Caki2 (cell line): ENCODE measurements at regions not wholly inside any gene's neighbourhood (a gene's known extent, or its start where the extent isn't known, plus 50 kb on each side); places are given as distances from the start of the nearest gene placed in this dataset.
A peak's percentile ranks its signal among the peaks of the same experiment; 100 is the strongest.

Experiments
- DNase-seq: peaks from one replicate; pipeline ENCODE4 v3.0.0-alpha.2; 2015; ENCODE audit warnings: low read depth
- in situ Hi-C: cut with HindIII; loops from 2 replicates; pipeline ENCODE4 v1.10.0; 2016; ENCODE audit warnings: low sequenced_read_pairs, low pct_unique_long_range_greater_than_20kb, mixed read lengths

DNA sequence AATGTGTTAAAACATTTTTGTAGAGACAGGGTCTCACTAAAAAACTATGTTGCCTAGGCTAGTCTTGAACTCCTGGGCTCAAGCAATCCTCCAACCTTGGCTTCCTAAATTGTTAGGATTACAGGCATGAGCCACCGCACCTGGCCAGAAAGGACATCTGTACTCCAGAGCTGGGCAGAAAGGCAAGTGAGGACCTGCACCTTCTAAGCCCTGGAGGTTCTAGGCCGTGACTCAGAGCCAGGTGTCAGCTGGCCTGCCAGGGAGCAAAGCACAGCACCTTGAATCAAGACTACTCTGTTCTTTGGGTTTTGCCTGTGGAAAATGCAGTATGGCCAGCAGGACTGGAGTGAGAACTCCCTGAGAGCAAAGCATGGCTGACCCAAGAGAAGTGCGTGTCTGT, 396.5 kb downstream of the ADRA2A start:
- in situ Hi-C loops: no loop called here

DNA sequence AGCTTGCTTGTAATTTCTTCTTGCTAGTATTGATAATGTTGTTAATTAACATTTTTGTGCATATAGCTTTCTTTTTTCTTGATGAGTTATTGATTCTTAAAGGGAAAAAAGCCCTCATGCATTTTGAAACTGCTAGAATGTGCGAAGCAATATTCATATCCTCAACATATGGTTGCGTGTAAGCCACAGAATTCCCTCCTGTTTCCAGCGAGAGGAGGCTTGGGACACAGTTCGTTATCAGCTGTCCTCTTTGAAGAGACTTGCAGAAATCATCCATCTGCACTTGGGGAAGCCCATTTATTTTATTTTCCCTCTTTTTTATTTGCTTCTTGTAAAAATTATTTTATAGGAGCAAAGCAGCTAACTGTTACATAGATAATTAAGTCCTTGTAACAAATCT, 398.0 kb downstream of the ADRA2A start:
- in situ Hi-C loops: no loop called here
- no peak for DNase-seq

More for the DNA sequence above, 396.5 kb downstream of the ADRA2A start:
- no peak for DNase-seq

DNA sequence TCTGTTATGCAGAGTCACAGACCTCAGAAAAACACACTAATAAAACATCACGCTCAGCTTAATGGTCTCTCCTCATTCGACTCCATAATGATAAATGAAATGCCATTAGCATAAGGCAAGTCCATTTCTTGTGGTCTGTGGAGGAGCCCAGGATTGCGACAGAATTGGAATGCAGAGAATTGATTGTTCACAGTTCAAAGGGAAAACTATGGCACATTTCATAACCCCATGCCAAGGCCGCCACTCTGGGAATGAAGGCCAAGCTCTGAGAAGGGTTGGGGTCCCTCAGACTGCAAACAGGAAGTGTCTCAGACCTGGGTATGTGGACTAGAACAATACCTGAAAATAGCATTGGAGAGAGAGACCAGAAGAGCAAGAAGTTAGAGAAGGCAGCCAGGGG, 398.9 kb downstream of the ADRA2A start:
- in situ Hi-C loops: no loop called here
- no peak for DNase-seq

DNA sequence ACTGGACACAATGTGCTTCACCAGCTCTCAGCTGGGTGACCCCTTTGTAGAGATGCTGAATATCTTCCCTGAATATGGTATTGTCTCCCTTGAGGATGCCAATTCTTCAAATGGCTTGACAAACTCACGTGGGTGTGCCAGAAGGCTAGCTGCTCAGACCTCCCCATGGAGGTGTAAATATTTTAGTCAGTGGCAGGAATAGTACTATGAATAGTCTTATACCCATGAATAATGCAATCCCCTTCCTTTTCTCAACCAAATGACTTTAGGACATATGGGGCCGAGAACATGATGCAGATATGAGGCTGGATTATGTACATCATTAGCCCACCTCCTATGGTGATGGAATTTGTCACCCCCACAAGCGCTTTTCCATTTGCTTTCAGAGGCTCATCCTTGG, 401.8 kb downstream of the ADRA2A start:
- DNase-seq: no peak
- in situ Hi-C loops: no loop called here

DNA sequence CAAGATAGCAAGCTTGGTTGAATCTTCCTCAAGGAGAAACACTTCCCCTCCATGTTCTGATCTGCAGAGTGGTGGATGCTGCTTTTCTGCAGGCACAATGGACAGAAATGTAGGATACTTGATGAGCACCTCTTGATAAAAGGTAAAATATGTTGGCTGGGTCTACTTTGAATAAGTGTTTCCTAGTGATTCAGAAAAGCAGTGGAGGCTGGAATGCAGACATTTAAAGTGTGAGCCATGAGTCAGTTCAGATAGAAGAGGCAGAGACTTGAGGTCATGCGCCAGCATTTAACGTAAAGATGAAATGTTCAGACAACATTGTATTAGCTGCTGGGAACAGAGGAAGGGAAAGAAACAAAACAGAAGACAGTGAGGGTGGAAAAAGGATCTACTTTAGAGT, 403.1 kb downstream of the ADRA2A start:
- in situ Hi-C loops: no loop called here
- DNase-seq: no peak

DNA sequence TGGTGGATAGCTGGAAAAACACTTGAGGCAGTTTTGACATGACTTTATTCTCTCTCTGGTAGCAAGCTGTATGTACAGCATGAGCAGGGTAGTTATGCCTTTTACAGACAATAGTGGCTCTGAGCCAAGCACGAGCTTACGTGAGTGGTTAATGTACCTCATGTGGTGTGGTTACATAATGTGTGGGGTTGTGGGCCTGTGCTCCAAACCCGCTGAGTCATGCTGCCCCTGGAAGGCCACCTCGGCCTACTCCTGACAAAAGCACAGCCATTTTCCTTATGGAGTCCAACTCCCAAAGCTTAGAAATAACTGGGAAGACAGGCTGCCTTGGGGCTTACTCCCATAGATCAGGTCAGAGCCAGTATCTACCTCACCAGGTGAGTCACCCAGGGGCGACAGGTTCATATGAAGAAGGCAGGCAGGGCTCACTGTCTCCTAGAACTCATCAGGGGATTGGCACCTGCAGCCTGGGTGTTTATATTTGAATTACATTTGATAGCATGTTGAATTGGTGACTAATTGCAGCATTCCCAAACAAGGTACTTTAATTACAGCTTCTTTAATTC, 404.5 kb downstream of the ADRA2A start:
- peak; percentile 3 for DNase-seq

DNA sequence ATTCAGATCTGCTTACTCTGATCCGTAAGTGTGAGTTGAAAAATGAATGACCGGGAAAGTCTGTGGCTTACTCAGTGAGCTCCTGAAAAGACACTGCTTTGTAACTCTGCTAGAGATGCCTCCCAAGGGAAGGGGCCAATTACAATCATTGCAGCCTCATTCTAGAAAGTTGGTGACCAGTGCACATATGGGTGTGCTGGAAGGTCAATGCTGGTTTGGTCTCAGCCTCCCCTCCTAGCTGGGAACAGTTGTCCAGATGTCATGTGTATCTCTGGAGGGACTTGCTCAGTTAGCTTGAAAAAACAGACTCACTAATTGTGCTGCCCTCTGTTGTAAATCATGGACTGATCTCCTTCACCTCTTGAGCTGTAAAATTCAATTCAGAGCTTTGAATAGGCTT, 405.0 kb downstream of the ADRA2A start:
- in situ Hi-C loops: no loop called here

More for the DNA sequence above, 404.5 kb downstream of the ADRA2A start:
- in situ Hi-C loops: no loop called here

DNA sequence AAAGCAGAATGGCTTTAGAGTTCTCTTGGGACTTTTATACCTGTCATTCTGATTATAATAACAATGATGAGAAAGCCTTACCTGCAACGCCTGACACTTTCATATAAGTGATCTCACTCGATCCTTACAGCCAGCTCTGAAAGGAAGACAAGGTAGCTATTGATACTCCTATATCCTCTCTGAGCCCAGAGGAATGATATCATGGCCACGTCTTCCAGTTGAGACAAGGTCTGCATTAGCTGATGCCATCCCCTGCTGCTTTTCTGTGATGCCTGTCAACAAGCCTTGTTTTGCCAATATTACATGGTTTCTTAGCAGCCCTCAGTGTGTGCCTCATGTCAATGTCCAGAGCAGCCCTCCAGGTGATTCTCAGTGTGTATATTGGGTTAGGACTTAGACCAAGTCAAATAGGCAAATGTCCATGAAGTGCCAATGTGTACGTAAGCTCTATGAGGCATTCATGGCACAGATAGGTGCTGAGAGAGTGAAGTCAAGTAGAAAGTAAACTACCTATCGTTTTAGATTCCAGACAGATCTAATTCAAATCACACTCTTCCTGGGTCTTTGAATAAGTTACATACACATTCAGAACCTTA, 405.9 kb downstream of the ADRA2A start:
- in situ Hi-C loops: no loop called here

More for the DNA sequence above, 405.0 kb downstream of the ADRA2A start:
- no peak for DNase-seq

DNA sequence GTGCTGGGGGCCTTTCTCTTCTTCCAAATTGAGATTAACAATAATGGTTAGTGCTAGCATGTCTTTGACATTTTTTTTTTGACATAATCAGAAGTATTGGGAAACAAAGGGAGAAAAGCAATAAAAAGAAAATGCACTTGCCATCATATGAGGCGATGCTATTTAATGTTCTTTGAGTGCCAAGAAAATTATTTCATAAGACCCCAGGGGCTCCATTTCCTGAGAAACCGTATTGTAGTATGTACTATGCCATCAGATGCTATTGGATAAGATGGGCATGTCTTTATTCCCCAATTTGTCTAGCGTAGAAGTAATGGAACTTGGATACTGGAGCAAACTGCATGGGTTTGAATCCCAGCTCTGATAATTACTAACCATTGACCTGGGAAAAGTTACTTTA, 408.9 kb downstream of the ADRA2A start:
- in situ Hi-C loops: no loop called here
- DNase-seq: no peak

More for the DNA sequence above, 405.9 kb downstream of the ADRA2A start:
- DNase-seq: no peak

DNA sequence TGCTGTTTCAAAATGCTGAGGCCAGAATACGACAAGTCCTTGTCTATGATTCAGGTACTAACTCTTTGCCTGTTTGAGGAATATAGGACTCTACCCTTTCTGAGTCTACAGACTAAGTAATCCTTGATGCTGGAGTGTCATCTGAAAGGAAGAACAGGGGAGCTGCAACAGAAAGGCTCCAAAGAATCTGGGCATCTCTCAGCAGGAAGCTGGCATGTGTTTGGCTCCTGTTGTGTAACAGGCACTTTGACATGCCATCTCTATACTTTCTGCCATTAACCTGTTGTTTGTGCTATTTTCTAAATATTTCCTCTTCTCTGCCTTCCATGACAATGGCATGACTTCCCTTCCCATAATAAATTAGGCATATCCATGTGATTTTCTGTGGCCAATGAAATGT, 409.5 kb downstream of the ADRA2A start:
- in situ Hi-C loops: no loop called here
- DNase-seq: no peak

DNA sequence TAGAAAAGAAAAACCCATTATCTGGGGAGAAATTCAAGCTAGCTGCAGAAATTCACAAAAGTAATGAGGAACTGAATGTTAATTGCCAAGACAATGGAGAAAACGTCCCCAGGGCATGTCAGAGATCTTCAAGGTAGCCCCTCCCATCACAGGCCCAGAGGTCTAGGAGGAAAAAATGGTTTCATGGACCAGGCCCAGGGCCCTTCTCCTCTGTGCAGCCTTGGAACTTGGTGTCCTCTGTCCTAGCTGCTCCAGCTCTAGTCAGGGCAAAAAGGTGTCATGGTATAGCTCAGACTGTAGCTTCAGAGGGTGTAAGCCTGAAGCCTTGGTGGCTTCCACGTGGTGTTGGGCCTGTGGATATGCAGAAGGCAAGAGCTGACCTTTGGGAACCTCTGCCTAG, 411.8 kb downstream of the ADRA2A start:
- DNase-seq: no peak
- in situ Hi-C loops: no loop called here

DNA sequence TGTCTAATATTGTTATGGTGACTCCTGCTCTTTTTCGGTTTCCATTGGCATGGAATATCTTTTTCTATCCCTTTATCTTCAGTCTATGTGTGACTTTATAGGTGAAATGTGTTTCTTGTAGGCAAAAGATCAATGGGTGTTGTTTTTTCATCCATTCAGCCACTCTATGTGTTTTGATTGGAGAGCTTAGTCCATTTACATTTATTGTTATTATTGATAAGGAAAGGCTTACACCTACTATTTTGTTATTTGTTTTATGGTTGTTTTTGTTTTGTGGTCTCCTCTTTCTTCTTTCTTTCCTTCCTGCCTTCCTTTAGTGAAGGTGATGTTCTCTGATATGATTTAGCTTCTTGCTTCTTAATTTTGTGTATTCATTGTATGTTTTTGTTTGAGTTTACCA, 414.3 kb downstream of the ADRA2A start:
- in situ Hi-C loops: no loop called here

DNA sequence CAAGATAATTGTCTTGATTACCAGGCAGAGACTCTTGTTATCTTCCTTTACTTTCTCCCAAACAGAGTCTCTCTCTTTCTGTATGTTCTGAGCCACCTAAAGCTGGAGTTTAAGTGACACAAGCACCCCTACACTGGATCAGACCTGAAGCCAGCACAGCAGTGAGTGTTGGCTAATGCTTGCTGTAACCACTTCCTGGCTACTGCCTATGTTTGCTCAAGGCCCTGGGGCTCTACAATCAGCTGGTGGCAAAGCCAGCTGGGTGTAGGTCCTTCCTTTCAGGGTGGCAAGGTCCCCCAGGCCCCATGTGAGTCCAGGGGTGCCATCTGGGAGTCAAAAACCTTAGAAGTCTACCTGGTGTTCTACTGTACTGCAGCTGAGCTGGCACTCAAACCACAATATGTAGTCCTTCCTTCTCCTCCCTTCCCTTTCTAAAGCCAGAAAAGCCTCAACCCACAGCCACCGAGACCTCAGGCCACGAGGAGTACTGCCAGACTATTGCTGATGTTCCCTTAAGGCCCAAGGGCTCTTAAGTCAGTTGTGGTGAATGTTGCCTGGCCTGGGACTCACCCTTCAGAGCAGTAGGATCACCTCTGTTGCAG, 416.3 kb downstream of the ADRA2A start:
- in situ Hi-C loops: no loop called here
- no peak for DNase-seq

More for the DNA sequence above, 414.3 kb downstream of the ADRA2A start:
- DNase-seq: no peak

DNA sequence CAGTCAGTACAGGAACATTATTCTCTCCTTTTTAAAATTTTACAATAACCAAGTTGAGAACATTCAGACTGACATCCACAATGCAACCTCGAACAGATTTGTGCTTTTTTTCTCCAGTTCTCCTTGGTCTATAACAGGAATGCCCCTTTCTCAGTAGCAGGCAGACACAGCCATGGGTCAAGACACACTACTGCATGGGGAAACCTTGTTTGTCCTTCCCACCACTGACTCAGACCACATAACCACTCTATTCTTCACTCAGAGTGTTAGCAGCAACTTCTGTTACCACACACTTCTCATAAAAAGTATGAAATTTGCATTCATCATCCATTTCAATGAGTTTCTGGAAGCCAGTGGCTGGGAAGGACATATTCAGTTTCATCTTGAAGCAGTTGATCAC, 421.7 kb downstream of the ADRA2A start:
- in situ Hi-C loops: no loop called here

DNA sequence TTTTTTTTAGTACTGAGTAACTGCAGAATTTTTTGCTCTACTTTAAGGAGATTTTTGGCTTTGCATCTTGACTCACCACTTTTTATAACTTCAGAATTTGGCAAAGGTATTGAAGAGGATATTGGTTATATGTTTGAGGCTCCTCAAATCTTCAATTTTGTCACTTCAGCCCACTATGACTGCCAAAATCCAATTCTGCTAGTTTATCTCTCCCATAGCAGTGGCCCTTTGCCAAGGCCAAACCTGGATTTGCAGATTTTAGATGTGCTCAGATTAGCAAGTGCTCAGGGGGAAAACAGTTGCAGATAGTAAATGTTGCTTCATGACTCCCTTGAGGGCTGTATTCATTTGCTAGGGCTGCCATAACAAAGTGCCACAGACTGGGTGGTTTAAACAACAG, 427.5 kb downstream of the ADRA2A start:
- in situ Hi-C loops: no loop called here
- no peak for DNase-seq

More for the DNA sequence above, 421.7 kb downstream of the ADRA2A start:
- DNase-seq: no peak

DNA sequence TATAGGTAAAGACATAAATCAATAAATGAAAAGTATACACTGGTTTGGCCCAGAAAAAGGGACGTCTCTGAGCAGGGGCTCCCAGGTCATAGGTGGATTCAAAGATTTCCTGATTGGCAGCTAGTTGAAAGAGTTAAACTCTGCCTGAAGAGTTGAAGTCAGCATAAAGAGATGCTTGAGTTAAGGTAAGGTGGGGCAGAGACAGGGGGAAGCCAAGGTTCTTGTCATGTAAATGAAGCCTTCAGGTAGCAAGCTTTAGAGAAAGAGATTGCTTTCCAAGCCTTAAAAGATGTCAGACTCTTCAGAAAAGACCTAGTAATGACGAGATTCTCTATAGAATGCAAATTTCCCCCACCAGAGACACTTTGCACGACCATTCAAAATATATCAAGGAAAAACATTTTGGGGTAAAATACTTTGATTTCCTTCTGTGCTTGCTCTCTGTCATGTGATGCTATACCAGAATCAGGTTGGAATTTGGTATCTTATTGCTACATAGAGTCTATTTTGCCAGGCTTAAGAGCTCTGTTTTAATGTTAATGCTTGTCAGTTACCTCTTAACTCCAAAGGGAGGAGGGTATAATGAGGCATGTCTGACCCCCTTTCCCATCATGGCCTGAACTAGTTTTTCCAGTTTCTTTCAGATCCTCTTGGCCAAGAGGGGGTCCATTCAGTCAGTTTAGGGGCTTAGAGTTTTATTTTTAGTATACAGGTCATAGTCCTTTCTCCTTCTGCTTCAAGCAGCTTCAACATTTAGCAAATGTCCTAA, 429.6 kb downstream of the ADRA2A start:
- no peak for DNase-seq
- in situ Hi-C loops: no loop called here

DNA sequence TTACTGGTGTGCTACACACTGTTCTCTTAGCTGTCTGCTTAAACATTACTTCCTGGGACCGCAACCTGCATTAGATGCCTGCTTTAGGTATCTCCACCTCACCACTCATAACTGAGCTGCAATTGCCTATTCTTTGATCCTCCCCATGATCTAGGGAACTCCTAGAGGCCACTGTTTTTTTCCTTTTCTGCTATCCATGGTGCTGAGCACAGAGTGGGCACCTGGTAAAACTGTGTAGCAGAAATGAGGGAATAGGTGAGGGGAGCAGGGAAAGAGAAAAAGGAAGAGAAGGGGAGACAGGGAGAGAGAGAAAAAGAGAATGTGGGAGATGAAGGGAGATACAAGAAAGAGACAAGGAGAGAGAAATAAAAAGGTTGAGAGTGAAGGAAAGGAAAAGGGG, 434.9 kb downstream of the ADRA2A start:
- in situ Hi-C loops: no loop called here
- peak; percentile 3 for DNase-seq

DNA sequence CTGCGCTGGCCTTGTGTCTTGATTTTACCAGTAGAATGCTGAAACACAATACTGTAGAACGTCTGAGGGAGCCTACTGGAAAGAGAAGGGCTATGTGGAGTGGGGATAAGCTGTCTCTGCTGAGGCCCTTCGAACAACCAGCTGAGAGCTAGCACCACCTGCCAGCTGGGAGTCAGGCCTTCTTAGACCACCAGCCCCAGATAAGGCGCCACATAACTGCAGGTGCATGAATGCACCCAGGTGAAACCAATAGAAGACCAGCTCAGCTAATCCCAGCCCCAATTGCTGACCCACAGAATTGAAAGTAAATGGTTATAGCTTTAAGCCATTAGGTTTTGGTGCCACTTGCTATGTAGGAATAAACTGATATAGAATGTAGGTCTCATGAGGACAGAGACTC, 438.4 kb downstream of the ADRA2A start:
- in situ Hi-C loops: no loop called here
- no peak for DNase-seq

DNA sequence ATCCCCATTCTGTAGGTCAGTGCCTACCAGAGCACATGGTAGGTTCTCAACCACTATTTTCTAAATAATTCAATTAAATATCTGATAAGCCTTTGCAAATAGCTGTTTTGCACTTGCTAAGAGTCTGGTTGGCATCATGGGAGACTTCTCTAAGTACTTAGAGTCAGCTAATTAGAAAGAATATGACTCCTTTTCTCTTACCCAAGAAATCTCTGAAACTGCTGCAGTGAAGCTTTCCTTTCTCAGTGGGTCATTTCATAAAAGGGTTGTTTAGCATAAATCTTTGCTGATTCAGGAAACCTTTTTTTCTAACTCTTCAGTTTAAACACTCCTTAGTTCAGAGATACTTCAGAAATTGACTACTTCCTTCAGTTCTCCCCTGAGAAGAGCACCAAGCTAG, 438.9 kb downstream of the ADRA2A start:
- no peak for DNase-seq
- in situ Hi-C loops: no loop called here
